GM06990 (cell line): ENCODE measurements at regions not wholly inside any gene's neighbourhood (a gene's known extent, or its start where the extent isn't known, plus 50 kb on each side); places are given as distances from the start of the nearest gene placed in this dataset.
"Not testable (repeated sequence)": the region's sequence is repeated elsewhere in the genome, so short reads cannot be mapped to it uniquely, and the experiment has no call there.

Source experiments
- DNase-seq: peaks from one replicate; pipeline ENCODE4 v3.0.0-alpha.2; 2011; ENCODE audit not compliant: insufficient read length; ENCODE audit errors: extremely low read depth
- H3K27me3 ChIP-seq: replicated peaks from 2 replicates; pipeline ENCODE4 v1.6.0; 2011; ENCODE audit warnings: low read length; ENCODE audit not compliant: control insufficient read depth, insufficient read depth
- H3K36me3 ChIP-seq: 2 replicates; pipeline ENCODE4 v1.5.1; 2011; ENCODE audit warnings: low read length; ENCODE audit not compliant: control insufficient read depth, insufficient read depth
- H3K4me3 ChIP-seq: replicated peaks from 2 replicates; pipeline ENCODE4 v1.5.1; 2011; ENCODE audit warnings: low read depth, mild to moderate bottlenecking, control low read depth, low read length
- CTCF ChIP-seq: IDR thresholded peaks from 2 replicates; pipeline ENCODE4 v1.5.1; 2011; ENCODE audit warnings: low read length, control low read depth, mild to moderate bottlenecking, inconsistent platforms; ENCODE audit not compliant: insufficient read depth, poor library complexity, severe bottlenecking

GRCh38 chr1:174080819-174081218 is 58.7 kb upstream of the RC3H1 start:
- no peak for TF ChIP-seq CTCF
- H3K36me3 ChIP-seq = no peaks in the 10 kb centered on the region
- no peak overlapping the region for H3K4me3 ChIP-seq
- H3K27me3 ChIP-seq = no peaks in the 10 kb centered on the region
- DNase-seq = no peak

GRCh38 chr1:174079796-174080195 is 57.6 kb upstream of the RC3H1 start:
- no peak for DNase-seq
- Histone ChIP-seq H3K4me3 (no peak overlapping the region), H3K36me3 (no peaks in the 10 kb centered on the region), H3K27me3 (no peaks in the 10 kb centered on the region)
- TF ChIP-seq CTCF = no peak

- DNase-seq, H3K27me3 ChIP-seq, H3K36me3 ChIP-seq, H3K4me3 ChIP-seq: not testable (repeated sequence)
Measured at GRCh38 chr1:174078916-174079315, 56.8 kb upstream of the RC3H1 start.

GRCh38 chr1:174077749-174078490 is 55.8 kb upstream of the RC3H1 start:
- no peak for TF ChIP-seq CTCF
- no peaks in the 10 kb centered on the region for H3K27me3 ChIP-seq
- no peak overlapping the region for H3K4me3 ChIP-seq
- no peak for DNase-seq
- no peaks in the 10 kb centered on the region for H3K36me3 ChIP-seq

- Histone ChIP-seq H3K36me3 (no peaks in the 10 kb centered on the region), H3K27me3 (no peaks in the 10 kb centered on the region), H3K4me3 (no peak overlapping the region)
- no peak for TF ChIP-seq CTCF
- DNase-seq = no peak
Measured at GRCh38 chr1:174075245-174075692, 53.1 kb upstream of the RC3H1 start.

GRCh38 chr1:174074757-174075156 is 52.6 kb upstream of the RC3H1 start:
- H3K4me3 ChIP-seq = no peak overlapping the region
- H3K27me3 ChIP-seq = no peaks in the 10 kb centered on the region
- no peak for TF ChIP-seq CTCF
- no peaks in the 10 kb centered on the region for H3K36me3 ChIP-seq
- DNase-seq = no peak
